ENCODE measurements at regions not wholly inside any gene's neighbourhood (a gene's known extent, or its start where the extent isn't known, plus 50 kb on each side); places are given as distances from the start of the nearest gene placed in this dataset.

DNA sequence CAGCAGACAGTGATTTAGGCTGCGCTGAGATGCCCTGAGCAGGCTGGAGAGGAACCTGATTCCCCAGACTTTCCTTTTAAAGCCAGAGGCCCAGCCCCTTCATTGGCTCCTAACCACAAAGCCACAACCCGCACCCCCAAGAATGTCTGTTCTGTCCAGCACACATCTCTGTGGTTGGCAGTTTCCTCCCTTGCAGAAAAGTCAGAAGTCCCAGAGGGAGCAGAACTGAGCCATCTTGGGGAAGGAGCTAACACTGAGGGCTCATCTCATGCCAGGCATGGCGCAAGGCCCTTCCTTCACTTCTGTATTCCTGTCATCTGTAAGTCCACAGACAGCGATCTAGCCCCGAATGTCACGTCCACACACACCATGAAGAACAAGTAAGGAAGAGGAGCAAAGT is 97.1 kb upstream of the SYT13 start:
- intact Hi-C loops (cut with micrococcal nuclease; ENCODE audit: unreplicated experiment) (no loop called here), in situ Hi-C loops (cut with HindIII; ENCODE audit: low pct_unique_long_range_greater_than_20kb, low sequenced_read_pairs) (no loop called here)
- H3K36me3 ChIP-seq (ENCODE audit: control insufficient read depth, insufficient read depth, low read length), result no peaks in the 10 kb centered on the region
- CTCF ChIA-PET, result no interaction called here
- no peaks in the 10 kb centered on the region for H3K4me1 ChIP-seq (ENCODE audit: control insufficient read depth, insufficient read depth, low read length)
- ATAC-seq (no peak), DNase-seq (ENCODE audit: low read depth, low spot score) (no peak)
- H3K9me3 ChIP-seq (ENCODE audit: control insufficient read depth, insufficient read depth, low read depth, low read length), result no peaks in the 10 kb centered on the region
- no peak for TF ChIP-seq POLR2AphosphoS5 (IDR thresholded peaks at IDR 0.05; ENCODE audit: low read depth, low read length)
- TF ChIP-seq, protein P1, sequence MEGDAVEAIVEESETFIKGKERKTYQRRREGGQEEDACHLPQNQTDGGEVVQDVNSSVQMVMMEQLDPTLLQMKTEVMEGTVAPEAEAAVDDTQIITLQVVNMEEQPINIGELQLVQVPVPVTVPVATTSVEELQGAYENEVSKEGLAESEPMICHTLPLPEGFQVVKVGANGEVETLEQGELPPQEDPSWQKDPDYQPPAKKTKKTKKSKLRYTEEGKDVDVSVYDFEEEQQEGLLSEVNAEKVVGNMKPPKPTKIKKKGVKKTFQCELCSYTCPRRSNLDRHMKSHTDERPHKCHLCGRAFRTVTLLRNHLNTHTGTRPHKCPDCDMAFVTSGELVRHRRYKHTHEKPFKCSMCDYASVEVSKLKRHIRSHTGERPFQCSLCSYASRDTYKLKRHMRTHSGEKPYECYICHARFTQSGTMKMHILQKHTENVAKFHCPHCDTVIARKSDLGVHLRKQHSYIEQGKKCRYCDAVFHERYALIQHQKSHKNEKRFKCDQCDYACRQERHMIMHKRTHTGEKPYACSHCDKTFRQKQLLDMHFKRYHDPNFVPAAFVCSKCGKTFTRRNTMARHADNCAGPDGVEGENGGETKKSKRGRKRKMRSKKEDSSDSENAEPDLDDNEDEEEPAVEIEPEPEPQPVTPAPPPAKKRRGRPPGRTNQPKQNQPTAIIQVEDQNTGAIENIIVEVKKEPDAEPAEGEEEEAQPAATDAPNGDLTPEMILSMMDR (IDR thresholded peaks at IDR 0.05), result no peak
- TF ChIP-seq, protein P2, sequence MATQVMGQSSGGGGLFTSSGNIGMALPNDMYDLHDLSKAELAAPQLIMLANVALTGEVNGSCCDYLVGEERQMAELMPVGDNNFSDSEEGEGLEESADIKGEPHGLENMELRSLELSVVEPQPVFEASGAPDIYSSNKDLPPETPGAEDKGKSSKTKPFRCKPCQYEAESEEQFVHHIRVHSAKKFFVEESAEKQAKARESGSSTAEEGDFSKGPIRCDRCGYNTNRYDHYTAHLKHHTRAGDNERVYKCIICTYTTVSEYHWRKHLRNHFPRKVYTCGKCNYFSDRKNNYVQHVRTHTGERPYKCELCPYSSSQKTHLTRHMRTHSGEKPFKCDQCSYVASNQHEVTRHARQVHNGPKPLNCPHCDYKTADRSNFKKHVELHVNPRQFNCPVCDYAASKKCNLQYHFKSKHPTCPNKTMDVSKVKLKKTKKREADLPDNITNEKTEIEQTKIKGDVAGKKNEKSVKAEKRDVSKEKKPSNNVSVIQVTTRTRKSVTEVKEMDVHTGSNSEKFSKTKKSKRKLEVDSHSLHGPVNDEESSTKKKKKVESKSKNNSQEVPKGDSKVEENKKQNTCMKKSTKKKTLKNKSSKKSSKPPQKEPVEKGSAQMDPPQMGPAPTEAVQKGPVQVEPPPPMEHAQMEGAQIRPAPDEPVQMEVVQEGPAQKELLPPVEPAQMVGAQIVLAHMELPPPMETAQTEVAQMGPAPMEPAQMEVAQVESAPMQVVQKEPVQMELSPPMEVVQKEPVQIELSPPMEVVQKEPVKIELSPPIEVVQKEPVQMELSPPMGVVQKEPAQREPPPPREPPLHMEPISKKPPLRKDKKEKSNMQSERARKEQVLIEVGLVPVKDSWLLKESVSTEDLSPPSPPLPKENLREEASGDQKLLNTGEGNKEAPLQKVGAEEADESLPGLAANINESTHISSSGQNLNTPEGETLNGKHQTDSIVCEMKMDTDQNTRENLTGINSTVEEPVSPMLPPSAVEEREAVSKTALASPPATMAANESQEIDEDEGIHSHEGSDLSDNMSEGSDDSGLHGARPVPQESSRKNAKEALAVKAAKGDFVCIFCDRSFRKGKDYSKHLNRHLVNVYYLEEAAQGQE (IDR thresholded peaks at IDR 0.05; ENCODE audit: insufficient read depth in 1 of 2, low read depth in 2 of 2, low read length in 1 of 2), result no peak
- TF ChIP-seq SIN3A (IDR thresholded peaks at IDR 0.05; ENCODE audit: borderline replicate concordance, insufficient read depth, low read depth, low read length), result no peak
- TF ChIP-seq TCF7L2 (IDR thresholded peaks at IDR 0.05; ENCODE audit: low read depth, low read length), result no peak
- BruUV-seq (replicated peaks), result no TSS peak
- no peak overlapping the region for H3K4me3 ChIP-seq (ENCODE audit: low read depth in 2 of 2, low read length in 2 of 2)
- peaks cover 2% of the 10 kb centered on the region; the same call in 1 of the 2 replicates for H3K27me3 ChIP-seq (ENCODE audit: control insufficient read depth, insufficient read depth, low read length)
- H3K27ac ChIP-seq (ENCODE audit: low read length), result no peak overlapping the region
- POLR2A ChIA-PET, result no interaction called here

DNA sequence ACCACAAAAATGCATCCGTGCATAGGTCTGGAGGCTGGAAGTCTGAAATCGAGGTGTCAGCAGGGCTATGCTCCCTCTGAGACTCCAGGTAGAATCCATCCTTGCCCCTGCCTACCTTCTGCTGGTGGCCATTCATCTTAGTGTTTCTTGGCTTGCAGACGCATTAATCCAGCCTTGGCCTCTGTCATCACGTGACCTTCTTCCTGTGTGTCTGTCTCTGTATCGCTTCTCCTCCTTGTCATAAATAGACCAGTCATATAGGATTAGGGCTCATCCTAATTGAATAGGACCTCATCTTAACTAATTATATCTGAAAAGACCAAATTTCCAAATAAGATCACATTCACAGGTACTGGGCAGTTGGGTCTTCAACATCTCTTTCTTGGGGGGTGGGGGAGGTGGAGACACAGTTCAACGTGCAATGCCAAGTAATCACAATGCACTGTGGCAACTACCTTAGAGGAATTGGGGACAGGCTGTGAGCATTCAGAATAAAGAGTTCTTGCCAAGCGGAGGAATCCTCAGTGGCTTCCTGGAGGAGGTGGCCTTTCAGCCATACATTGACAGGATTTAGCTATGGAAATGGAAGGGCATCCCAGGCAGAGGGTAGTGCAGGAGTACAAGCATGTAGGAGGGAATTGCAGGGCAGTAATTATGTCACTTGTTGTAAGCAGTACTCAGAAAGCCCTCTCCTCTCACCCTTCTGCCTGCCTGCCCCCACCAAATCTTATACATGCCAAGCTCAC is 96.2 kb upstream of the SYT13 start:
- in situ Hi-C loops (cut with HindIII; ENCODE audit: low pct_unique_long_range_greater_than_20kb, low sequenced_read_pairs) (no loop called here), intact Hi-C loops (cut with micrococcal nuclease; ENCODE audit: unreplicated experiment) (no loop called here)
- peaks cover 2% of the 10 kb centered on the region; the same call in 1 of the 2 replicates for H3K27me3 ChIP-seq (ENCODE audit: control insufficient read depth, insufficient read depth, low read length)
- H3K4me3 ChIP-seq (ENCODE audit: low read depth in 2 of 2, low read length in 2 of 2), result no peak overlapping the region
- no peak for DNase-seq (ENCODE audit: low read depth, low spot score)
- no peaks in the 10 kb centered on the region for H3K9me3 ChIP-seq (ENCODE audit: control insufficient read depth, insufficient read depth, low read depth, low read length)
- ATAC-seq, result no peak
- ChIA-PET CTCF (no interaction called here), POLR2A (no interaction called here)
- H3K27ac ChIP-seq (ENCODE audit: low read length), result no peak overlapping the region
- TF ChIP-seq, protein P2 (IDR thresholded peaks at IDR 0.05; ENCODE audit: insufficient read depth in 1 of 2, low read depth in 2 of 2, low read length in 1 of 2), result no peak
- no peaks in the 10 kb centered on the region for H3K36me3 ChIP-seq (ENCODE audit: control insufficient read depth, insufficient read depth, low read length)
- H3K4me1 ChIP-seq (ENCODE audit: control insufficient read depth, insufficient read depth, low read length), result no peaks in the 10 kb centered on the region
- no TSS peak for BruUV-seq (replicated peaks)

All from Panc1 (cell line).